Adrenal gland (tissue), 9 donors: ENCODE measurements at regions not wholly inside any gene's neighbourhood (a gene's known extent, or its start where the extent isn't known, plus 50 kb on each side); places are given as distances from the start of the nearest gene placed in this dataset.

Experiments
- DNase-seq, 7 donors: peaks; one replicate each; pipeline ENCODE4 v3.0.0-alpha.2; 2019 to 2020
- H3K27ac ChIP-seq, 5 donors: fragments of 200-600 bp; sonication (generic) in 4 of 5; 1 replicate in 3 of 5; 2 replicates in 2 of 5; pipeline versions ENCODE4 v1.5.1 to v1.8.0; 2016 to 2020; ENCODE audit warnings: mild to moderate bottlenecking in 1 of 5
- H3K27me3 ChIP-seq: fragments of 200-600 bp; 2 replicates; pipeline ENCODE4 v1.8.0; 2021
- H3K36me3 ChIP-seq, 2 donors: fragments of 200-600 bp; replicated peaks in 1 of 2; 1 replicate in 1 of 2; 2 replicates in 1 of 2; pipeline versions ENCODE4 v1.5.1 to v1.8.0; 2018 to 2022
- H3K4me1 ChIP-seq, 2 donors: fragments of 200-600 bp; replicated peaks in 1 of 2; 1 replicate in 1 of 2; 2 replicates in 1 of 2; pipeline versions ENCODE4 v1.5.1 to v1.8.0; 2018 to 2021
- H3K4me3 ChIP-seq, 4 donors: fragments of 200-600 bp; sonication (generic) in 3 of 4; one replicate each; pipeline ENCODE4 v1.5.1; 2016 to 2018
- H3K9me3 ChIP-seq, 3 donors: fragments of 200-600 bp; sonication (generic) in 1 of 3; replicated peaks in 1 of 3; 1 replicate in 2 of 3; 2 replicates in 1 of 3; pipeline versions ENCODE4 v1.5.1 to v1.8.0; 2016 to 2021
- CTCF ChIP-seq, 6 experiments: fragments of 450-650 bp in 4 of 6; fragments of 200-600 bp in 2 of 6; sonication (generic) in 1 of 6; IDR thresholded peaks; 1 replicate in 5 of 6; 2 replicates in 1 of 6; pipeline versions ENCODE4 v1.5.1 to v1.8.0; 2016 to 2021; ENCODE audit warnings: antibody characterized with exemption in 6 of 6, mild to moderate bottlenecking in 2 of 6, moderate library complexity in 1 of 6
- POLR2A ChIP-seq, 2 donors: fragments of 450-650 bp; IDR thresholded peaks; one replicate each; pipeline ENCODE4 v1.6.1; 2017; ENCODE audit warnings: antibody characterized with exemption in 2 of 2, mild to moderate bottlenecking in 2 of 2, moderate library complexity in 1 of 2
- WGBS, 4 donors: extraction: QIAGEN DNeasy Blood & Tissue Kit in 2 of 4; methylation state at CpG; one replicate each; pipeline versions ENCODE4 v1.1.5 to v1.1.7; 2013 to 2017; 5-methylcytosine and 5-hydroxymethylcytosine counted together
- intact Hi-C, 2 donors: fragments of 100-400 bp; cut with DNase I; formaldehyde crosslinking; loops; one replicate each; pipeline versions ENCODE4 v1.14.1 to v1.15.0; 2022 to 2023
- donor health status: healthy with polysubstance abuse.
- donor health status: Bipolar disorder and iron deficiency.
- donor health status: DM: yes; HTN: yes; CAD: no.
- donor health status: DM: no; HTN: no; CAD: no.
- donor health status: DM: no; HTN: no; CAD: no.

- intact Hi-C loops = no loop called here
- TF ChIP-seq CTCF (IDR thresholded peaks at IDR 0.05) = no peak
- TF ChIP-seq POLR2A (IDR thresholded peaks at IDR 0.05) = no peak
- no peak overlapping the region for H3K27ac ChIP-seq
- no peaks in the 10 kb centered on the region for H3K4me1 ChIP-seq
- WGBS, 4 donors = 92 to 93% (median 92%) methylated on average over 2 of the region's 2 CpGs
- DNase-seq = no peak
- no peaks in the 10 kb centered on the region for H3K36me3 ChIP-seq
- peaks cover 0 to 8% (median 0%) of the 10 kb centered on the region in 3 donors for H3K9me3 ChIP-seq
- H3K27me3 ChIP-seq = no peaks in the 10 kb centered on the region
- no peak overlapping the region for H3K4me3 ChIP-seq
Observed at GRCh38 chr3:107933450-107933849, 157.4 kb downstream of the CD47 start.

DNA sequence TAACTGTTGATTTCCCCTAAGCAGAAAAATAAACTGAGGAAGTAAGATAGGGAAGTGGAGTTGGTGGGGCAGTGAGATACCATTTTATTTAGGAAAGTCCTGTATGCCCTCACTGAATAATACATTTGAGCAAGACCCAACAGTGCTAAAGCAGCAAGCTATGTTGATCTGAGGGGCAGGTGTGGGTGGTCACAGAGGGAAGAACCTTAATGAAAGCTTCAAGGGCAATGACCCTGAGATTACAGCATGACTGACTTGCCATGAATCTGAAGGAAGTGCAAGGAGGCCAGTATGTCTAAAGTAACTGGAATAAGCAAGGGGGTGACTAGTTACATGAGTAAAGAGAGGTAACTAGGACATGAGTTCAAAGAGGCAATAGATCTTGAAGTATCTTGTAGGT lies 159.5 kb downstream of the CD47 start:
- H3K27ac ChIP-seq = no peak overlapping the region
- intact Hi-C loops = no loop called here
- DNase-seq = no peak

DNA sequence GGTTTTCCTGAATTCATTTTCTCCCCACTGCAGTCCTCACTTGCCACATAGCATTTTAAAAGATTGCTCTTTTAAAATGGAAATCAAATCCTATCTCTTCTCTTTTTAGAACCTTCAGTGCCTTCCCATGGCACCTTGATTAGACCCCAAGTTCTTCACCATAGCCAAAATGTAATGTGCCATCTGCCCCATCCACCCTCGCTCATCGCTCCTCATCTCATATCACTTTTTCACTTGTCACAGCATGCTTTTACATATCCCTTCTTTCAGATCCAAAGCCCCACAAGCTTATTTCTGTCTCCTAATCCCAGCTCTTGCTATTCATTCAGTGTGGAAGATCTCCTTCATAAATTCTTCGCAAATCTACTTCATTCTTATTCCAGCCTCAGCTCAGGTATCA lies 161.7 kb downstream of the CD47 start:
- intact Hi-C loops = loop anchor here in 1 of 2 donors (10.0 kb wide), 1 partner anchor 174 kb away; no protein-coding TSS in a partner anchor
- WGBS, 4 donors = 96 to 100% (median 98%) methylated on average over 3 of the region's 3 CpGs
- no peak for TF ChIP-seq CTCF (IDR thresholded peaks at IDR 0.05)
- TF ChIP-seq POLR2A (IDR thresholded peaks at IDR 0.05) = no peak
- Histone ChIP-seq H3K4me3 (no peak overlapping the region), H3K4me1 (peaks cover 0 to 4% of the 10 kb centered on the region in 2 donors), H3K27ac (no peak overlapping the region), H3K9me3 (peaks cover 0 to 8% (median 0%) of the 10 kb centered on the region in 3 donors), H3K27me3 (no peaks in the 10 kb centered on the region), H3K36me3 (no peaks in the 10 kb centered on the region)
- DNase-seq = no peak

More for the DNA sequence above, 159.5 kb downstream of the CD47 start:
- H3K4me1 ChIP-seq = peaks cover 0 to 4% of the 10 kb centered on the region in 2 donors
- H3K27me3 ChIP-seq = no peaks in the 10 kb centered on the region
- TF ChIP-seq POLR2A (IDR thresholded peaks at IDR 0.05) (no peak), CTCF (IDR thresholded peaks at IDR 0.05) (no peak)
- H3K36me3 ChIP-seq = no peaks in the 10 kb centered on the region
- H3K4me3 ChIP-seq = no peak overlapping the region
- H3K9me3 ChIP-seq = peaks cover 0 to 8% (median 0%) of the 10 kb centered on the region in 3 donors

DNA sequence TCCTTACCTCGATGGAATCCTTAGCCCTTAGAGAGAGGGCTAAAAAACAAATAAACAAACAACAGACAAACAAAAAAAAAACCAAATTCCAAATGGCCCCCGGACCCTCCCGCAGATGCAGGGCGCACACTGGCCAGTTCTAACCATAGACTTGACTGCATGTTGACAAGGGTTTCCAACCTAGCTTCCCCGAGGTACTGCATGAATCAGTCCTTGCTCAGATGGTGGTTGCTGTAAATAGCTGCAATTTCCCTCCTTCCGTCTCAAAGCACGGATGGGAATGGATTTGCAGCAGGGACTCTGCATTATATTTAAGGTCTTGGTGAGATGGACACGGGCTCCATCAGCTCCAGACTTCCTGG lies 162.8 kb downstream of the CD47 start:
- WGBS, 4 donors = 3 to 9% (median 5%) methylated on average over 8 of the region's 8 CpGs
- intact Hi-C loops = loop anchor here in 1 of 2 donors (10.0 kb wide), 1 partner anchor 173 kb away; no protein-coding TSS in a partner anchor
- H3K9me3 ChIP-seq = peaks cover 0 to under 1% (median 0%) of the 10 kb centered on the region in 3 donors
- H3K36me3 ChIP-seq = no peaks in the 10 kb centered on the region
- peak overlapping the region in 3 of 5 donors; percentile 11 to 56 (median 26) for H3K27ac ChIP-seq
- H3K4me1 ChIP-seq = peaks cover 0 to 4% of the 10 kb centered on the region in 2 donors
- DNase-seq = peak in 1 of 7 donors; percentile 11
- H3K4me3 ChIP-seq = peak overlapping the region in 2 of 4 donors; percentile 57 to 73
- H3K27me3 ChIP-seq = no peaks in the 10 kb centered on the region
- TF ChIP-seq CTCF (IDR thresholded peaks at IDR 0.05) (no peak), POLR2A (IDR thresholded peaks at IDR 0.05) (no peak)
